K562 (cell line): ENCODE measurements at regions not wholly inside any gene's neighbourhood (a gene's known extent, or its start where the extent isn't known, plus 50 kb on each side); places are given as distances from the start of the nearest gene placed in this dataset.

Experiments
- EWSR1 ChIP-seq: fragments of 450-650 bp; IDR thresholded peaks from 2 replicates; pipeline ENCODE4 v1.6.1; 2018; ENCODE audit warnings: borderline replicate concordance, mild to moderate bottlenecking, low read depth, moderate library complexity; ENCODE audit not compliant: partially characterized antibody
- ZNF124 ChIP-seq: sonication (generic); formaldehyde crosslinking; IDR thresholded peaks from 2 replicates; pipeline ENCODE4 v1.8.1; 2022; ENCODE audit warnings: missing genetic modification reagents
- TF ChIP-seq, protein P1 (sequence below): IDR thresholded peaks from 2 replicates; pipeline ENCODE4 v1.6.1; 2016; ENCODE audit warnings: missing genetic modification characterization, missing compliant biosample characterization
- TF ChIP-seq, protein P2 (sequence below): fragments of 150-350 bp; conservative IDR thresholded peaks from 2 replicates; pipeline ENCODE4 v1.6.1; 2014; ENCODE audit warnings: low read length
- TF ChIP-seq, protein P3 (sequence below): fragments of 450-650 bp; IDR thresholded peaks from 2 replicates; pipeline ENCODE4 v1.6.1; 2017; ENCODE audit warnings: antibody characterized with exemption, mild to moderate bottlenecking
- TF ChIP-seq, protein P4 (sequence below): fragments of 250-450 bp; sonication (Bioruptor Pico); IDR thresholded peaks from 2 replicates; pipeline ENCODE4 v1.8.0; 2021; ENCODE audit warnings: borderline replicate concordance, mild to moderate bottlenecking, moderate library complexity; ENCODE audit not compliant: poor library complexity, severe bottlenecking
- TF ChIP-seq, protein P5 (sequence below): fragments of 250-450 bp; sonication (Bioruptor Pico); IDR thresholded peaks from 2 replicates; pipeline ENCODE4 v1.5.0; 2021
- TF ChIP-seq, protein P6 (sequence below): sonication (generic); formaldehyde crosslinking; IDR thresholded peaks from 2 replicates; pipeline ENCODE4 v1.8.1; 2022; ENCODE audit warnings: missing genetic modification reagents

DNA sequence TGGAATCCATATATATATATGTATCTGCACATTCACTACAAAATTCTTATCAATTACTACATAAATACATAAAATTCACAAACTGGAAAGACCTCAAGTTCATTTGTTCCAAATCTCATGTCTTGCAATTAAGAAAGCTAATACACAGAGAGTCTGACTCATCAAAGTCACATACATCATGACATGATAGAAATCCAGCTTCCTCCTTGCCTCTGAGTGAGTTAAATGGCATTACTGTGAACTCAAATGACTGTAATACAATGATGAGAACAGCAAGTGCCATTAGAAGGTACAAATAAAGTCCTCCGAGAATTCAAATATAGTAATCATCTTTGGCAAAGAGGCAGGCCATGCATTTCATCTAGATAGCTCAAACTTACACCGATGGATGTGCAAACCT lies 55.1 kb upstream of the AGTR1 start (continued):
- TF ChIP-seq, protein P1, sequence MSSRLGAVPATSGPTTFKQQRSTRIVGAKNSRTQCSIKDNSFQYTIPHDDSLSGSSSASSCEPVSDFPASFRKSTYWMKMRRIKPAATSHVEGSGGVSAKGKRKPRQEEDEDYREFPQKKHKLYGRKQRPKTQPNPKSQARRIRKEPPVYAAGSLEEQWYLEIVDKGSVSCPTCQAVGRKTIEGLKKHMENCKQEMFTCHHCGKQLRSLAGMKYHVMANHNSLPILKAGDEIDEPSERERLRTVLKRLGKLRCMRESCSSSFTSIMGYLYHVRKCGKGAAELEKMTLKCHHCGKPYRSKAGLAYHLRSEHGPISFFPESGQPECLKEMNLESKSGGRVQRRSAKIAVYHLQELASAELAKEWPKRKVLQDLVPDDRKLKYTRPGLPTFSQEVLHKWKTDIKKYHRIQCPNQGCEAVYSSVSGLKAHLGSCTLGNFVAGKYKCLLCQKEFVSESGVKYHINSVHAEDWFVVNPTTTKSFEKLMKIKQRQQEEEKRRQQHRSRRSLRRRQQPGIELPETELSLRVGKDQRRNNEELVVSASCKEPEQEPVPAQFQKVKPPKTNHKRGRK (tag), result no peak
- TF ChIP-seq, protein P2, sequence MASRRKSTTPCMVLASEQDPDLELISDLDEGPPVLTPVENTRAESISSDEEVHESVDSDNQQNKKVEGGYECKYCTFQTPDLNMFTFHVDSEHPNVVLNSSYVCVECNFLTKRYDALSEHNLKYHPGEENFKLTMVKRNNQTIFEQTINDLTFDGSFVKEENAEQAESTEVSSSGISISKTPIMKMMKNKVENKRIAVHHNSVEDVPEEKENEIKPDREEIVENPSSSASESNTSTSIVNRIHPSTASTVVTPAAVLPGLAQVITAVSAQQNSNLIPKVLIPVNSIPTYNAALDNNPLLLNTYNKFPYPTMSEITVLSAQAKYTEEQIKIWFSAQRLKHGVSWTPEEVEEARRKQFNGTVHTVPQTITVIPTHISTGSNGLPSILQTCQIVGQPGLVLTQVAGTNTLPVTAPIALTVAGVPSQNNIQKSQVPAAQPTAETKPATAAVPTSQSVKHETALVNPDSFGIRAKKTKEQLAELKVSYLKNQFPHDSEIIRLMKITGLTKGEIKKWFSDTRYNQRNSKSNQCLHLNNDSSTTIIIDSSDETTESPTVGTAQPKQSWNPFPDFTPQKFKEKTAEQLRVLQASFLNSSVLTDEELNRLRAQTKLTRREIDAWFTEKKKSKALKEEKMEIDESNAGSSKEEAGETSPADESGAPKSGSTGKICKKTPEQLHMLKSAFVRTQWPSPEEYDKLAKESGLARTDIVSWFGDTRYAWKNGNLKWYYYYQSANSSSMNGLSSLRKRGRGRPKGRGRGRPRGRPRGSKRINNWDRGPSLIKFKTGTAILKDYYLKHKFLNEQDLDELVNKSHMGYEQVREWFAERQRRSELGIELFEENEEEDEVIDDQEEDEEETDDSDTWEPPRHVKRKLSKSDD, result no peak
- TF ChIP-seq, protein P3, sequence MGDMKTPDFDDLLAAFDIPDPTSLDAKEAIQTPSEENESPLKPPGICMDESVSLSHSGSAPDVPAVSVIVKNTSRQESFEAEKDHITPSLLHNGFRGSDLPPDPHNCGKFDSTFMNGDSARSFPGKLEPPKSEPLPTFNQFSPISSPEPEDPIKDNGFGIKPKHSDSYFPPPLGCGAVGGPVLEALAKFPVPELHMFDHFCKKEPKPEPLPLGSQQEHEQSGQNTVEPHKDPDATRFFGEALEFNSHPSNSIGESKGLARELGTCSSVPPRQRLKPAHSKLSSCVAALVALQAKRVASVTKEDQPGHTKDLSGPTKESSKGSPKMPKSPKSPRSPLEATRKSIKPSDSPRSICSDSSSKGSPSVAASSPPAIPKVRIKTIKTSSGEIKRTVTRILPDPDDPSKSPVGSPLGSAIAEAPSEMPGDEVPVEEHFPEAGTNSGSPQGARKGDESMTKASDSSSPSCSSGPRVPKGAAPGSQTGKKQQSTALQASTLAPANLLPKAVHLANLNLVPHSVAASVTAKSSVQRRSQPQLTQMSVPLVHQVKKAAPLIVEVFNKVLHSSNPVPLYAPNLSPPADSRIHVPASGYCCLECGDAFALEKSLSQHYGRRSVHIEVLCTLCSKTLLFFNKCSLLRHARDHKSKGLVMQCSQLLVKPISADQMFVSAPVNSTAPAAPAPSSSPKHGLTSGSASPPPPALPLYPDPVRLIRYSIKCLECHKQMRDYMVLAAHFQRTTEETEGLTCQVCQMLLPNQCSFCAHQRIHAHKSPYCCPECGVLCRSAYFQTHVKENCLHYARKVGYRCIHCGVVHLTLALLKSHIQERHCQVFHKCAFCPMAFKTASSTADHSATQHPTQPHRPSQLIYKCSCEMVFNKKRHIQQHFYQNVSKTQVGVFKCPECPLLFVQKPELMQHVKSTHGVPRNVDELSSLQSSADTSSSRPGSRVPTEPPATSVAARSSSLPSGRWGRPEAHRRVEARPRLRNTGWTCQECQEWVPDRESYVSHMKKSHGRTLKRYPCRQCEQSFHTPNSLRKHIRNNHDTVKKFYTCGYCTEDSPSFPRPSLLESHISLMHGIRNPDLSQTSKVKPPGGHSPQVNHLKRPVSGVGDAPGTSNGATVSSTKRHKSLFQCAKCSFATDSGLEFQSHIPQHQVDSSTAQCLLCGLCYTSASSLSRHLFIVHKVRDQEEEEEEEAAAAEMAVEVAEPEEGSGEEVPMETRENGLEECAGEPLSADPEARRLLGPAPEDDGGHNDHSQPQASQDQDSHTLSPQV, result no peak
- TF ChIP-seq, protein P4, sequence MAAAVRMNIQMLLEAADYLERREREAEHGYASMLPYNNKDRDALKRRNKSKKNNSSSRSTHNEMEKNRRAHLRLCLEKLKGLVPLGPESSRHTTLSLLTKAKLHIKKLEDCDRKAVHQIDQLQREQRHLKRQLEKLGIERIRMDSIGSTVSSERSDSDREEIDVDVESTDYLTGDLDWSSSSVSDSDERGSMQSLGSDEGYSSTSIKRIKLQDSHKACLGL (CRISPR knock-in tag), result no peak
- no peak for TF ChIP-seq EWSR1
- TF ChIP-seq ZNF124 (CRISPR knock-in tag), result no peak
- TF ChIP-seq, protein P5, sequence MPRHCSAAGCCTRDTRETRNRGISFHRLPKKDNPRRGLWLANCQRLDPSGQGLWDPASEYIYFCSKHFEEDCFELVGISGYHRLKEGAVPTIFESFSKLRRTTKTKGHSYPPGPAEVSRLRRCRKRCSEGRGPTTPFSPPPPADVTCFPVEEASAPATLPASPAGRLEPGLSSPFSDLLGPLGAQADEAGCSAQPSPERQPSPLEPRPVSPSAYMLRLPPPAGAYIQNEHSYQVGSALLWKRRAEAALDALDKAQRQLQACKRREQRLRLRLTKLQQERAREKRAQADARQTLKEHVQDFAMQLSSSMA (CRISPR knock-in tag), result no peak
- TF ChIP-seq, protein P6, sequence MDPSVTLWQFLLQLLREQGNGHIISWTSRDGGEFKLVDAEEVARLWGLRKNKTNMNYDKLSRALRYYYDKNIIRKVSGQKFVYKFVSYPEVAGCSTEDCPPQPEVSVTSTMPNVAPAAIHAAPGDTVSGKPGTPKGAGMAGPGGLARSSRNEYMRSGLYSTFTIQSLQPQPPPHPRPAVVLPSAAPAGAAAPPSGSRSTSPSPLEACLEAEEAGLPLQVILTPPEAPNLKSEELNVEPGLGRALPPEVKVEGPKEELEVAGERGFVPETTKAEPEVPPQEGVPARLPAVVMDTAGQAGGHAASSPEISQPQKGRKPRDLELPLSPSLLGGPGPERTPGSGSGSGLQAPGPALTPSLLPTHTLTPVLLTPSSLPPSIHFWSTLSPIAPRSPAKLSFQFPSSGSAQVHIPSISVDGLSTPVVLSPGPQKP (CRISPR knock-in tag), result no peak
- TF ChIP-seq, all 486 proteins: peak for 0
